Mesothelial cell of epicardium (in vitro differentiated cells): ENCODE measurements at regions not wholly inside any gene's neighbourhood (a gene's known extent, or its start where the extent isn't known, plus 50 kb on each side); places are given as distances from the start of the nearest gene placed in this dataset.

Experiments used
- DNase-seq, 2 experiments: peaks; one replicate each; pipeline ENCODE4 v3.0.0; 2021; ENCODE audit warnings: low spot score in 2 of 2; ENCODE audit not compliant: unreplicated experiment in 2 of 2
- H3K27ac Mint-ChIP-seq: 2 replicates; pipeline ENCODE4 v1.8.0; 2021; ENCODE audit warnings: mixed read lengths
- H3K27me3 Mint-ChIP-seq: 2 replicates; pipeline ENCODE4 v1.8.0; 2021; ENCODE audit warnings: low read depth, mixed read lengths
- H3K36me3 Mint-ChIP-seq: 2 replicates; pipeline ENCODE4 v1.8.0; 2021; ENCODE audit warnings: mixed read lengths
- H3K4me1 Mint-ChIP-seq: 2 replicates; pipeline ENCODE4 v1.8.0; 2021; ENCODE audit warnings: mixed read lengths
- H3K4me3 Mint-ChIP-seq: 2 replicates; pipeline ENCODE4 v1.8.0; 2021; ENCODE audit warnings: mild to moderate bottlenecking, moderate library complexity, mixed read lengths
- H3K9me3 Mint-ChIP-seq: 2 replicates; pipeline ENCODE4 v1.8.0; 2021; ENCODE audit warnings: mixed read lengths
- CTCF ChIP-seq: fragments of 200-600 bp; sonication (generic); IDR thresholded peaks from one replicate; pipeline ENCODE4 v1.5.0; 2021; ENCODE audit warnings: antibody characterized with exemption; ENCODE audit not compliant: unreplicated experiment

GRCh38 chr2:107576991-107577390, 249.7 kb upstream of the RGPD4 start:
- no peak for DNase-seq
- no peak overlapping the region for H3K4me3 Mint-ChIP-seq
- no peaks in the 10 kb centered on the region for H3K27me3 Mint-ChIP-seq
- no peak for TF ChIP-seq CTCF
- no peaks in the 10 kb centered on the region for H3K4me1 Mint-ChIP-seq
- no peak overlapping the region for H3K27ac Mint-ChIP-seq
- no peaks in the 10 kb centered on the region for H3K36me3 Mint-ChIP-seq
- H3K9me3 Mint-ChIP-seq: peaks cover 7% of the 10 kb centered on the region

- no peaks in the 10 kb centered on the region for H3K4me1 Mint-ChIP-seq
- no peak overlapping the region for H3K4me3 Mint-ChIP-seq
- no peaks in the 10 kb centered on the region for H3K9me3 Mint-ChIP-seq
- no peaks in the 10 kb centered on the region for H3K36me3 Mint-ChIP-seq
- H3K27me3 Mint-ChIP-seq: no peaks in the 10 kb centered on the region
- no peak overlapping the region for H3K27ac Mint-ChIP-seq
- no peak for DNase-seq
- no peak for TF ChIP-seq CTCF
Observed at GRCh38 chr2:107582487-107582886, 244.2 kb upstream of the RGPD4 start.

GRCh38 chr2:107584577-107584976, 242.1 kb upstream of the RGPD4 start:
- no peak overlapping the region for H3K4me3 Mint-ChIP-seq
- DNase-seq: no peak
- H3K4me1 Mint-ChIP-seq: no peaks in the 10 kb centered on the region
- no peak for TF ChIP-seq CTCF
- no peaks in the 10 kb centered on the region for H3K27me3 Mint-ChIP-seq
- H3K36me3 Mint-ChIP-seq: no peaks in the 10 kb centered on the region
- H3K9me3 Mint-ChIP-seq: no peaks in the 10 kb centered on the region
- H3K27ac Mint-ChIP-seq: no peak overlapping the region

- Mint-ChIP-seq H3K27me3 (no peaks in the 10 kb centered on the region), H3K4me3 (no peak overlapping the region), H3K4me1 (no peaks in the 10 kb centered on the region), H3K36me3 (no peaks in the 10 kb centered on the region), H3K27ac (no peak overlapping the region), H3K9me3 (no peaks in the 10 kb centered on the region)
- TF ChIP-seq CTCF: no peak
- DNase-seq: no peak
Observed at GRCh38 chr2:107585851-107586250, 240.8 kb upstream of the RGPD4 start.

GRCh38 chr2:107588181-107588580, 238.5 kb upstream of the RGPD4 start:
- H3K27me3 Mint-ChIP-seq: no peaks in the 10 kb centered on the region
- no peak overlapping the region for H3K4me3 Mint-ChIP-seq
- no peaks in the 10 kb centered on the region for H3K36me3 Mint-ChIP-seq
- H3K27ac Mint-ChIP-seq: no peak overlapping the region
- no peak for TF ChIP-seq CTCF
- no peaks in the 10 kb centered on the region for H3K9me3 Mint-ChIP-seq
- no peaks in the 10 kb centered on the region for H3K4me1 Mint-ChIP-seq
- DNase-seq: no peak

GRCh38 chr2:107589079-107589491, 237.6 kb upstream of the RGPD4 start:
- Mint-ChIP-seq H3K36me3 (no peaks in the 10 kb centered on the region), H3K27ac (no peak overlapping the region), H3K4me3 (no peak overlapping the region), H3K4me1 (no peaks in the 10 kb centered on the region), H3K9me3 (no peaks in the 10 kb centered on the region), H3K27me3 (no peaks in the 10 kb centered on the region)
- DNase-seq: no peak
- TF ChIP-seq CTCF: no peak
